M059J (cell line): ENCODE measurements at regions not wholly inside any gene's neighbourhood (a gene's known extent, or its start where the extent isn't known, plus 50 kb on each side); places are given as distances from the start of the nearest gene placed in this dataset.
"Not testable (repeated sequence)": the region's sequence is repeated elsewhere in the genome, so short reads cannot be mapped to it uniquely, and the experiment has no call there.

ENCODE experiments used
- DNase-seq: peaks from one replicate; pipeline ENCODE4 v3.0.0-alpha.2; 2012; ENCODE audit warnings: low read depth

GRCh38 chr7:65510187-65510538 is 136.5 kb downstream of the ZNF92 start:
- DNase-seq = not testable (repeated sequence)

- DNase-seq = not testable (repeated sequence)
These were observed 146.1 kb downstream of the ZNF92 start for GRCh38 chr7:65519751-65520150.

- not testable (repeated sequence) for DNase-seq
These were observed 172.0 kb downstream of the ZNF92 start for GRCh38 chr7:65545465-65546161.

GRCh38 chr7:65549589-65550443 is 176.2 kb downstream of the ZNF92 start:
- not testable (repeated sequence) for DNase-seq

- not testable (repeated sequence) for DNase-seq
These were observed 176.8 kb downstream of the ZNF92 start for GRCh38 chr7:65550444-65550809.

DNA sequence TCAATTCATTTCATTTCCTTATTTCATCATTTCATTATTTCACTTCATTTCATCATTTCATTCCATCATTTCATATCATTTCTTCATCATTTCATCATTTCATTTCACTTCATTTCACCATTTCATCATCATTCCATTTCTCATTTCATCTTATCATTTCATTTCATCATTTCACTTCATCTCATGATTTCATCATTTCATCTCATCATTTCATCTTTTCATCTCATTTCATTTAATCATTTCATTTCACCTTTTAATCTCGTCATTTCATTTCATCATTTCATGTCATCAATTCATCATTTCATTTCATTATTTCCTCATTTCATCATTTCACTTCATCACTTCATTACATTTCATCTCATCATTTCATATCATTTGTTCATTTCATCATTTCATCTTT is 177.4 kb downstream of the ZNF92 start:
- DNase-seq = not testable (repeated sequence)

- not testable (repeated sequence) for DNase-seq
These were observed 181.2 kb downstream of the ZNF92 start for GRCh38 chr7:65554553-65555476.

DNA sequence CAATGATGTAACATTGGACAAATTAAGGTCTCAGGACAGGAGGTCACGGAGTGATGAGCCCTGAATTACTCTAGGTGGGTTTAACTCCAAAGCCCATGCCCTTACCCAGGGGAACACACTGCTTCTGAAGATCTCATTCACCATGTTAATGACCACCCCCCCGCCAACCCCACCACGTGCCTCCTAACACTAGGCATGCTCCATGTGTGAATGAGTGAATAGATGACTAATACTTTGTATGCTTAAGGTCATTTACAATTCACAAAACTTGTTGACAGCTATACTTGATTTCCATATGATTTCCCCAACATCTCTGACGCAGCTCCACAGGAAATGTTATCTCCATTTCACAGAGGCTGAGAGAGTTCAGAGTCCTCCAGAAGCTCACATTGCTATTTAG is 184.9 kb downstream of the ZNF92 start:
- peak; percentile 34 for DNase-seq

- not testable (repeated sequence) for DNase-seq
These were observed 188.2 kb downstream of the ZNF92 start for GRCh38 chr7:65561786-65562372.

GRCh38 chr7:65562522-65562921 is 188.9 kb downstream of the ZNF92 start:
- not testable (repeated sequence) for DNase-seq

- DNase-seq = not testable (repeated sequence)
These were observed 189.7 kb downstream of the ZNF92 start for GRCh38 chr7:65563333-65563732.

- not testable (repeated sequence) for DNase-seq
These were observed 194.6 kb downstream of the ZNF92 start for GRCh38 chr7:65568226-65568625.

DNA sequence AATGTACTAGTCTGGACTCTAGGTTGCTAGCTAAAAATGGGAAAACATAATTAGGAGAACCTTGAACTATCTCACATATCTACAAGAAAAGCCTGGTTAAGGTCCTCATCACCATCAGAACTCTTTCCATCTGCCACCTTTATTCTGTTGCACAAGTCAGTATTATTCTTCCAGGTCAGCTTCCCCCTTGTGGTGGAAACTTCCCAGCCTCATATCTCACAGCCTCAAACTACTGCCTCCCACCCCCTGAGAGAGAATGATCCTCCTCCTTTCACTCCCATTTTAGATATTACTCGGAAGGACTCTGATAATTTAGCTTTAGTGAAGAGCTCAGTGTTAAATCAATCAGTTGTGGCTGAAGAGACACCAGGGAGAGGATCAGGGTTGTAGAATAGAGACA is 197.3 kb downstream of the ZNF92 start:
- DNase-seq = not testable (repeated sequence)

DNA sequence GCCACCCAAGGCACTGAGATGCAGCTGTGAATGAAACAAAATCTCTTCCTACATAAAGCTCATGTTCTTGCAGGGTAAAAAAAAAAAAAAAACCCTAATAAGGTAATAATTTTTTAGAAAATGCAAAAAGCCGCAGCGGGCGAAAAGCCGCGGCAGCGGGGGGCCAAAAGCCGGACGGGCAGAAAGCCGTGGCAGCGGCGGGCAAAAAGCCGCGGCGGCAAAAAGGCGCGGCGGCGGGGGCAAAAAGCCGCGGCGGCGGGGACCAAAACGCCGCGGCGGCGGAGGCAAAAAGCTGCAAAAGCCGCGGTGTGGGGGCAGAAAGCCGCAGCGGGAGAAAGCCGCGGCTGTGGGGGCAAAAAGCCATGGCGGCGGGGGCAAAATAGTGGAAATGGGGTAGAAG is 198.9 kb downstream of the ZNF92 start:
- DNase-seq = not testable (repeated sequence)

DNA sequence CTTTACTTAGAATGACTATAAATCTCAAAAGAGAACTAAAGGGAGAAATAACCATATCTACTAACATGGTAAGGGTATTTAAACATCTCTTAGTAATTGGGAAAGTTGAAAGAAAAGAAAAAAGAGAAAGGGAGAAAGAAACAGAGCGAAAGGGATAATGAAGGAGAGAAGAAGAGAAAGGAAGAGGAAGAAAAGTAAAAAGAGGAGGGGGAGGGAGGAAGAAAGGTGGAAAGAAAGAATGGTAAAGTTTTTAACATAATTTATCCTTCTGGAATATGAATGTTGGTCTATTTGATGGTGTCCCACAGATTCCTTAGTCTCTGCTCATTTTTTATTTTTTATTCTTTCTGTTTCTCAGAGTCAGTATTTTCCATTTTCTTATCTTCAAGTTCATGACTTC is 202.7 kb downstream of the ZNF92 start:
- DNase-seq = not testable (repeated sequence)

DNA sequence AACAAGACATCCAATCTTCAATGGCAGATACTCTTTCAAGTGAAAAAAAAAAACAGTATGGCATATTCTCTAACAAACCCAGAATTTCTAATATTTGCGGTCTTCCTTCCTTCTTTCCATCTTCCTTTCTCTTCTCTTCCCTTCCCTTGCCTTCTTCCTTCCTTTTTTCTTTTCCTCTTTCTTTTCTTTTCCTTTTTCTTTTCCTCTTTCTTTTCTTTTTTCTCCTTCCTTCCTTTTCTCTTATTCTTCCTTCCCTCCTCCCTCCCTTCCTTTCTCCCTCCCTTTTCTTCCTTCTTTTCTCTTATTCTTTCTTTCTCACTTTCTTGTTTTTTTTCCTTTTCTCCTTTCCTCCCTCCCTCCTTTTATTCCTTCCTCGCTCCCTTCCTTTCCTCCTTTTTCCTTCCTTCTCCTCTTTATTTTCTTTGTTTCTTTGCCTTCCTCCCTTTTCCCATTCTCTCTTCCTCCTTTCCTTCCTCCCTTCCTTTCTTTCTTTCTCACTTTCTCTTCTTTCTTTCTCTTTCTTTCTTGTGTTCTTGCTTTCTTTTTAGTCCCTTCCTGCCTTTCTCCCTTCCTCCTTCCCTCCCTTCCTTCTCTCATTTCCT is 209.0 kb downstream of the ZNF92 start:
- not testable (repeated sequence) for DNase-seq

- not testable (repeated sequence) for DNase-seq
These were observed 228.8 kb downstream of the ZNF92 start for GRCh38 chr7:65602495-65602894.

GRCh38 chr7:65609131-65609530 is 235.5 kb downstream of the ZNF92 start:
- peak; percentile 8 for DNase-seq

DNA sequence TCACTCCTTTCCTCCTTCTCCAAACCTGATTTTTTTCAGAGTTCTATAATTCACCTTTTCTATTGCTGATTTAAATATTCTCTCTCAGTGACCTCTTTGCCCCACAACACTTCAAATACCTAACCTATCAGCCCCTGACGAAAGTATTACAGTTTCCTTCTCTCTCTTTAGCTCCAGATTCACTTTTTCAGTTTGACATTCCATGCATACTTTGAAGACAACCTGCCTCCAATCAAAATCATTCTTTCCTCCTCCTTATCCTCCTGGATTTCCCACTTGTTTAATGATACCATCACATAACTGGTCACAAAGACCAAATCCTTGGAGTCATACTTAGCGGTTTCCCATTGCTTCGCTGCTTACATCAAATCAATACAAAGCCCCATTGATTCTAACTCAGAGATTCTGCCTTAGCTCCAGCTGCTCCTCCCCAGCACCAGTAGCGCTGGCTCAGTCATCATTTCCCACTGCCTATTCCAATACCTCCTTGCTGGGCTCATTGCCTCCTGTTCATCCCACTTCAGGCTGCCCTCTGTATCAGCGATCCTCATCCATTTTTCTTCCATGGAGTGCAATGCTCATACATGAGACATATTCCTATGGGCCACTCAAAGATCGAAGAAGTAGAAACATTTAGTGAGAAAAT is 240.1 kb downstream of the ZNF92 start:
- DNase-seq = not testable (repeated sequence)

- not testable (repeated sequence) for DNase-seq
These were observed 242.5 kb downstream of the ZNF92 start for GRCh38 chr7:65616111-65616510.

GRCh38 chr7:65620216-65620615 is 246.6 kb downstream of the ZNF92 start:
- not testable (repeated sequence) for DNase-seq
